ENCODE measurements at regions not wholly inside any gene's neighbourhood (a gene's known extent, or its start where the extent isn't known, plus 50 kb on each side); places are given as distances from the start of the nearest gene placed in this dataset.

DNA sequence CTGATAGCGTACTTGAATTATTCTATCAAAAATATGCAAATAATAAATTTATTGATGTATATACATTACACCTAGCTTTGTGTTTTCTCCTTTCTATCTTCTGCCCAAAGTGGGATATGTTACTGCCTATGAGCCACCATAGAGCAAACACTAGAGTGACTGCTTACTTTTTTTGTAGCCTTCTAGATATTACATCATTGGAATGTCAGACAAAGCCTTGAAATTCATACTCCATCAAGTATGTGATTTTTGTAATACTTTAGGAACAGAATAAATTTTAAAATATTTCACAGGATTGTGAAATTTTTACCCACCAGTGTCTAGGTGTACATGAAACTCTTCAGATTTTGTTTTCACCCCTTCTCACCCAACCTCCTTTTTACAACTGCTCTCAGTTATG is 787.6 kb downstream of the USP25 start:
- DNase-seq, result no peak

DNA sequence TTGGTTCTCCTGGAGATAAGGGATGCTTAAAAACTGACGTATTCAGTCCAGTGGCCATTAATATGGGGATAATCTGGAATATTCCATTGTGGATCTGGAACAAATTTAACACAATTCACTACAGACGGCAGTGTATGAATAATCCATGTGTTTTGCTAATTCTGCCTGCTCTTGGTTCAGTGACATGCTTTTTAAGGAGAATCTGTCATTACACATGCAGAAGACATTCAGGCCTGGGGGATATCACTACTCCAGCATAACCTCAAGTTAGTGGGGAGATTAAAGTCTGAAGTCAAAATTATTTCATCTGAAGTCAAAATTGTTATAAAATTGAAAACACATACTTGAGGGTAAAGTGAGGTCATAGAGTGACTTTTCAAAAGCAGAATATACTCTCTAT is 789.3 kb downstream of the USP25 start:
- DNase-seq, result no peak

DNA sequence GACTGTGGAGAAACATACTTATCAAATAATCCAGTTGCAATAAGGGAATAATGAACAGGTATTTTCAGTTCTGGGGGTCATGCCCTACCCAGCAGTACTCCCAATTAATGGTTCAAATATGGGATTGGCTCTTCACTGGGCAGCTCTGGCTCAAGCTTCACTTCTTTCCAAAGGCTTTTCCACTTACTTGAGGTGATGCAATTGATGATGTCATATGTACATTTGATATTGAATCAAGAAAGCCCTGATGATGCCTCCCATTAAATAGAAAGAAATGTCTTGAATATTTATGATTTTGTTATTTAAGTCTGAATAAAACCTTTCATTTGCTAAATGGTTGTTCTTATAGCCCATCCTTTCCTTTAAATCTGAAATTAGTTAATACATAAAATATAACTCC is 789.9 kb downstream of the USP25 start:
- DNase-seq, result no peak

DNA sequence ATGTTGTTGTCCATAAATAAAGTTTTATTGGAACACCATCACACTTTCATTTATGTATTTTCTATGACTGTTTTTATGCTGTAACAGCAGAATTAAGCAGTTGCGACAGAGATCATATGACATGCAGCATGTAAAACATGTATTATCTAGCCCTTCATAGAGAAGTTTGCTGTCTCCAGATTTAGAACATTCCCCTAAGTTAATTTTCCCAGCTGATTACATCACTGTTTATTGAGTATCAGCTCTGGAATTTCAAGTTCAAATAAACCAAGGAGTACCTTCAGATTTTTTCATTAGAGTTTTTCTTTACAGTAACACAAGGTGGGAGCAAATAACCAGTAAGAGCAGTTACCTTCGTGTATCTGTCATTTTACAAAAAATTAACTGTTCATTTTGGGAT is 792.8 kb downstream of the USP25 start:
- no peak for DNase-seq

DNA sequence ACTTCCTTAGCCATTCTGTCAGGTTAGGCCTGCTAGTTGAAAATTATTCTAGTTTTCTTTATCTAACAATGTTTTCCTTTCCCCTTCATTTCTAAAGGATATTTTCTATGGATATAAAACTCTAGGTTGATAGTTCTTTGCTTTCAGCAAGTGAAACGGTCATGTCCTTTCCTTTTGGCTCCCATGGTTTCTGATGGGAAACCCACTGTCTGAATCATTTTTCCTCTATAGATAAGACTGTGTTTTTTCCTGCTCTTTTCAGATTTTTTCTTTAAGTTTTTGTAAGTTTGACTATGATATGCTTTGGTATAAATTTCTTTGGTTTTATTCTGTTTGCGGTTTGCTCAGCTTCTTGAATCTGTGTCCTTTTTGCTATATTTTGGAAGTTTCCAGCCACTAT is 800.9 kb downstream of the USP25 start:
- no peak for DNase-seq

DNA sequence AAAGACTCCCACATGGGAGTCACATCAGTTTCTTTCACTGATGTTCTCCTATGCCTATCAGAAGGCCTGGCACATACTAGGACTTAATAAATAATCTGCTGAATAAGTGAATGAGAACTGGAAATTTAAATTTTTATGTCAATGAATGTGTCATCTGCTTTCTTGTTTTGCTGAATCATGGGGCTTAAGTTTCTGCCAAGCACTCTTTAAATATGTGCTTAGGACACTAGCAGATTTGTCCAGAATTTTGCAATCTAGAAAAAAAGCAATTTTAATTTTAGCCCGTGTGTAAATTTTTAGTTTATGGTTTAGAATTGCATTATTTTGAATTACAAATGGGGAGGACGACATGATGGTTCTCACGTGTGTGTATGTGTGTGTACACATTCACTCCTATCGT is 803.1 kb downstream of the USP25 start:
- no peak for DNase-seq

DNA sequence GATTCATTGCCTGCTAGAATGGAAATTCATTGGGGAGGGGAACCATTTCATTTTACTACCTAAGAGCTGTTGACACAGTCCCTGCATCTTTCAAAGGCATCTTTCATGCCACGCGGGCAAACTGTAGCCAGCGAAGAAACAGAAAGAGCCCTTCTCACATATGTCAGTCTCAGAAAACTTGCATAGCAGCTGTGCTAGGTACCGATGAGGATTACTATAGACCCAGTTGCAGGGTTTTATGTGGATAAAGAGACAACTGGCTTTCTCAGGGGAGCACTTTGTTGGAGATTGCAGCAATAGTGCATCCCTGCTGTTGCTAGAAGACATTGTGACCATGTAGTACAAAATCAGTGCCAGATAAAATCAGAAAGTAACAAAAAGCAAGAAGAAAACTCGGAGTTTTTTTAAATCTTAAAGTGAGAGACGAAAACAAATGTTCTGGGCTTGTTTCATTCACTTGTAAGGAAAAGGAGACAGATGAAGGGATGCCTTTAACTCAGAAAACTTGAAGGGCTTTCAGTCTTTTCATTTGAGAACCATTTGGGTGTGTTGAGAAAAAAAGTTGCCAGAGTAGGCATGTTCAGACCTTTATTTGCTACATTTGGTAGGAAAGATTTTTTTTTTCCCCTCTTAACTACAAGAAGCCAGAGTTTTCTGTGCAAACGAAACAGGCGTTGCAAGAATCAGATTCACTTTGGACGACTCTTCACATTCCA is 804.1 kb downstream of the USP25 start:
- no peak for DNase-seq

DNA sequence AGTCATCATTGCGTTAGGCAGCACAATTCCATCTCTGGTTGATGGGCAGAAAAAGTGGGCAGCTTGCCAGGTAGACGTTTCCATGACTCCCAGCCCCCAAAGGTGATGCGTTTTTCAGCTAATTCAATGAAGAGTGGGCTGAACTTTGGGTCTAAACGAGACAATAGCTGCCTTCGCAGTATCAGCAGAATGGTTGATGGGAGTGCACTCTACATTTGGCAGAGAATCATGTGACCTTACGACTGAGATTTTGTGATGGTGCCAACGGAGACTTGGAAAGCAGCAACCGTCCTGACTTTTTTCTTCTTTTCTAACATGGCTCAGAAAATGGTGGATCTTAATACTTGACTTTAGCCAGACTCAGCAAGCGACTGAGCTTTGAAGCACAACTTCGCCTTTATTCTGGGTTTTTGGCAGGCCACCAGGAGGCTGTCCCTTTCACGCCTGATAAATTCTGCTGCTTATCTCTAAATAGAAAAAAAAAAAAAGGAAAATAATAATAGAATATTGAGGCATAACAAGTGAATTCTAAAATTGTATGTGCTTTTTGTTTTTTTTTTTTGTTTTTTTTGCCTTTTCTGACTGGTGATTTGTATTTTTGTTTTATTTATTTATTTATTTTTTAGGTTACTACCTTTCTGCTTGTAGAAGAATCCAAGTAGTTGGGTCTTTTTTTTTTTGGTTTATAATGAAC is 804.8 kb downstream of the USP25 start:
- DNase-seq, result no peak

DNA sequence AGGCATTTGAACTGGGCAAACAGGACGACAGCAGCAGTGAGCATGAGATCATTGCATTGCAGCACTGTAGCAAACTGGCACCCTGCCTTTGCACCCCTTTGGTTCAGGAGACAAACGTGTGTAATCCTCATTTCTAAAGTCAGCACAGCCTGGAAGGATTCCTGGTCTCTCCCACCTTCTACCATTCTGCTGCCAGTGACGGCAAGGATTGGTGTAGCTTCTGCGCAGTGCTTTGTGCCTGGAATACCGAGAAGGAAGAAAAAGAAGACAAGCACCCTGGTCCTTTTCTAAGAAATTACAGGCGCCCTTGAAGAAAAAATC is 805.3 kb downstream of the USP25 start:
- no peak for DNase-seq

DNA sequence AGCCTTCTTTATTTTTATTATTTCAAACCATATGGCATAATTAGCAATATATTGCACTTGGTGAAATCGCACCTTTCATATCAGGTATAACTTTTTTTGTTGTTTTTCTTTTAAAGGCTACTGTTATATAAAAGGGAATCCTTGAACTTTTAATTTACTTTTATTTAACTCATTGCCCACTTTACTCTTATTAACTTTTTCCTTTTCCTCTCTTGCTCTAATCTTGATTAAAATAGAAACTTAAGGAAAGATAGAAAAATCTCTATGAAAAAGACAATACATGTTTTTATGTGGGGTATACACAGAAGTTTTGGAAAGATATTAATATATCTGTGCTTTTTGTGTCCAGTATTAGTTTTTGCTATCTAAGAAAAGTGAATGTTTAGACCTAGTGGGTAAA is 805.8 kb downstream of the USP25 start:
- DNase-seq, result no peak

DNA sequence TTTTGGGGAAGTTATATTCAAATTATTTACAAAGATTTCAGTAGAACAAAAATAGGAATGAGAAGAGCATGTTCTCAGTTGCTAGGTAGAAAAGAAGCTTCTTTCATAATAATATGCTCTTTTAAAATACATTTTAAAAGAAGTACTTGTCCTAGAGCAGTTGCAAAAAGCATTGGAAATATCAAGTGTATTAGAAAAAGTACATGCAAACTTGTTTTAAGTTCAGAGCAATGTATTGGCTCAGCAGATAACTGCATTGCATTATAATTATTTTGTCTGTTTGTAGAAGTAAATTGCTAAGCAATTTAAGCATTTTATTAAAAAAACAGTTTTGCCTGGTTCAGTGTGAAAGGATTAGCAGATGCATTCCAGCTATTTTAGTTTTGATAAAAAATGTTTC is 806.4 kb downstream of the USP25 start:
- no peak for DNase-seq

DNA sequence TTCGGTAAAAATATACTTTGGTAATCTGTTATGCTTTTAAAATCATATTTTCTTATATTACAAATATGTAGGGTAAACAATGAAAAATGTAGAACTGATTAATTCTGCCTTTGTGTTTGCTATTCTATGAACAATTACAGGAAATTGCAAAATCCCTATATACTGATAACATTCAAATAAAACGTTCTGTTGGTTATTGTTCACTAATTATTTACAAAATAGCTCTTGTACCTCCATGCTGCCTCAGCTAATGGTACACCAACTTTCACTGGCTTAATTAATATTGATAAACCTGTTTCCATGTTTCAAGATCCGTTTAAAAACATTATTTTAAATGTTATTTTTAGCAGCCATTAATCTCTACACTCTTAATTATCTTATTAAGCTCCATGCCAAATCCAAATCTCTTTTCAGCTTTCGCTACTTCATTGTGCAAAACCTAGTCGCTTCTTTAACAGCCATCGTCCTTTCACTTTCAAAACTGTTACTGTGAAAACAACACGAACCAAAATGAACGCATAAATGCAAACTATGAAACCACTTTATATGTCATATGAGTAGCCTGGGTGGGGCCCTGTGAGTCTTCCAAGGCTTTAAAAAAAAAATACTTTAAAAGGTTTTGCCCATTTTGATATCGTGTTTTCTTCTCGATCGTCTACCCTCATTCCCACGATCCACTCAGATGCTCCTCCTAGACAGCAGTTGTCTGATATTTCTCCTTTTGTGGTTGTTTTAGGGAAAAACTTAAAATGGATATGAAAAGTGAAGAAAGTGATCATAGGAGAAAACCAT is 807.1 kb downstream of the USP25 start:
- no peak for DNase-seq

DNA sequence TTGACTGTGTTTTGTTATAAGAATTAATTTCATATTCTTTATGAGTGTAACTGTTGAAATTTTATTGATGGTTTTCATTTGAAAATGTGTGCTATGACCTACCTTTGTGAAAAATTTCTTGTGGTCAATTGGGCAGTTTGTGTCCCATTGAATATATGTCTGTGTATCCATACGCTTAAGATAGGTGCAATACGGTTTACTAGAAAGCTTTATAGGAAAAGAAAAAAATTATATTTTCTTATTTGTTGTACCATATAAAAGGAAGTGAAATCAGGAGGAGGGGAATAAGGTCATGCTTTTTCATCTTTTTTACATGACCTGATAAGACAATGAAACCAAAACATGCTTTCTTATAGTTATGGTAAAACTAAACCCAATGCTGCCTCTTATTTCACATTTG is 807.7 kb downstream of the USP25 start:
- no peak for DNase-seq

DNA sequence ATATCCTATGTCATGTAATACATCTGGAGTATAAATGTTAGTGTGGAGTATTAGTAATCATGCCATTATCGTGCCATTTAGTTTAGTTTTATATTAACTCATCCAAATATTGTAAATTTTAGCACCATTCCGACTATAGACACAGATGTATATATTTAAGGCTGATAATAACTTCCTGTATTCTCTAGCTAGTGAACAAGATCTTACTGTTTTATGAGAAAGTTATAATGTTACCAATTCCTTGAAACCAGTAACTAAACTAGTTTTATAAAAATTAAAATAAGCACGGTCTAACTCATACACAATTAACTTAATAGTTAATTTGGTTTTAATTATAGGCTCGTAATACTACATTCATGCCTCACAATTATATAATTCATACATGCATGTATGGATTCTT is 808.6 kb downstream of the USP25 start:
- no peak for DNase-seq

DNA sequence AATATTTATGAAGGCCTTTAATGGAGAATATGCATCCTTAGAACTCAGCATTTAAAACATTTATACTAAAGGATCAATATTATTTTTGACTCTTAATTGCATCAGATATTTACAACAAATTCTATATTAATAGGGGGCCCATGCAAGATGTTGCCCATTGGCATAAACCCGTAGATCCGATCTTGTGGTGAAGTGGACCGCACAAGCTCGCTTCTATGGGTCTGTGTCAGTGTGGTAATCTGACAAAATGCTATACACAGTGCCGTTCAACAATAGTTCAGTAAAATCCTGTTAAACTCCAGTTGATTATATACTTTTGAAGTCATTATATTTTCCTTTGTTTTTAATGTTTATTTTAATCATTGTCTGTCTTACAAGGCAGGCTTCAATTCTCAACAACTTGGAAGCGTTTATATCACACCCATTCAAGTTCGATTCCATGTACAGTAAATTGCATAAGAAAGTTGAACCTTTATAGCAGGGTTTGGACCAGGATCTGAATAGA is 809.2 kb downstream of the USP25 start:
- no peak for DNase-seq

DNA sequence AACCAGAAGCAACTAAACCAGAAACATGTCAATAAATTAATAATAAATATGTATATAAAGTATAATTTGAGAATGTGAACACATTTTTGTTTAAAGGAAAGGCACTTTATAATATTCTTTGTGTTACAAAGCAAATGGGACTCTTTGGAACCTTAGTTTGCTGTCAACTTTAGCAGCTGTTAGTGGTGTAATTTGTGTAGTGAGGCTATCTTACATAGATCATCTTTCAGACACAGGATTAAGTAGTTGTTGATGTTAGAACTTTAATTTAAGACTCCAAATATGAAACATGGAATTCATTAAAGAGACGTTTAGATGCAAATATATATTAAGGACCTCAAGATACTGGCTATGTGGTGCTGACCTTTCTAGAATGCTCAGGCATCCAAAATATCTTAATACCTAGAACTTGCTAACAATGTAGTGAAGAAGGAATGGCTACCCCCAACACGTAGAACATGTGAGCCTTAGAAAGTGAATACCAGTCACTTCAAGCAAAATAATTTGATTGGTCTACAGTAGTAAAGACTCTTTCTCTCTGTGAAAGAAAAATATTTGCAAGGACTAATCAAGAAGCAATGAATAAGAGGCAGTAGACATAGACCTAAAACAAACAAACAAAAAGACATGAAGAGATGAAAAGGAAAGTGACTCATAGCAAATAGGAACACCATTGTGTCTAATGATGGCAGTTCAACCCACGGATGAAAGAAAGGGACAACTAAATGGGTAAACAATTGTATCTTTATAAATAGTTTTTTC is 811.4 kb downstream of the USP25 start:
- DNase-seq, result no peak

DNA sequence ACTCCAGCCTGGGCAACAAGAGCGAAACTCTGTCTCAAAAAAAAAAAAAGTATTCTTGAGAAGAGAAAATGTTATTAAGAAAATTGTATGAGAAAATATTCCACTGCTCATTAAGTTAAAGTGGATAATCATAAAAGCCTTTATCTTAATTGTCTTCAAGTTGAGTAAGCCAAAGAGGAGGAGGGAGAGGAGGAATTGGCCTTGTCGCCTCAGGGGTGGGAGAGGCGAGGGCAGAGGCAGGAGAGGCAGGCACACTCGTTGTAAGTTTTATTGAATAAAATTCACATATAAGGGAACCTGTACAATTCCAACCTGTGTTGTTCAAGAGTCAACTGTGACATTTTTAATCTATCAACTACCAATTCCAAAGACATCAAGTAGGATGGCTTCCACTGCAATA is 820.3 kb downstream of the USP25 start:
- no peak for DNase-seq

DNA sequence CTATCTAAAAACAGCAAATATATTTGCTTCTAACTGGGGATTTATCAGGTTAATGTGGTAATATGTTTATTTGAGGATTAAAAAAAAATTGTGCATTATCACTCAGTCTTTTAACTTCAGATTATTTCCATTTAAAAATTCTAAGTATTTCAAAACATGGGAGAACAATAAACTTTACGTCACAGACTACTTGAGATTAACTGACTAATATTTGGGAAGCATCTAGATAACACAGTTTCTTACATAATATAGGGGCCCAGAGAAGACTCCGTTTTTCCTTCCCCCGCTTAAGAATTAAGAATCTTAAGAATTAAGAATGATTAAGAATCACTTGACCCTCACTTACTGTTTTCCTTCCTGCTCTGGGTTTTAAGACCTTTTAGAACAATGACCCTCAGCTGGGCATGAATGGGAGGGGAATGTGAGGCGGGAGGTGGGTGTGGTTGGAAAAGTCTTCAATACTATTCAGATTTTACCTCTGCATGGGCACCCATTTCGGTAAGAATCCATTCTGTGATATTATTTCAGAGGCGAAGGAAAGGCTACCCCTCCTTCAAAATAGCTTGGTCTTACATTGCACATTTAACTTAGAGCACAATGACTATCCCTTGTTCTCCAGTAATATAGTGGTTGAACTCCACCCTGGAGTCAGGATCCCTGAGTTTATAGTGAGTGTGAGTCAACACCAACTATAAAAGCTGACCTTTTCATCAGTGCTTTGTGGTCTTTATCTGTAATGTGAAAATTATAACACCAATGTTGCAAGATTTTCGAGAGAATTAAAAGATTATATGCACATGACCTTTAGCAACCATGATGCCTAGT is 821.3 kb downstream of the USP25 start:
- no peak for DNase-seq

DNA sequence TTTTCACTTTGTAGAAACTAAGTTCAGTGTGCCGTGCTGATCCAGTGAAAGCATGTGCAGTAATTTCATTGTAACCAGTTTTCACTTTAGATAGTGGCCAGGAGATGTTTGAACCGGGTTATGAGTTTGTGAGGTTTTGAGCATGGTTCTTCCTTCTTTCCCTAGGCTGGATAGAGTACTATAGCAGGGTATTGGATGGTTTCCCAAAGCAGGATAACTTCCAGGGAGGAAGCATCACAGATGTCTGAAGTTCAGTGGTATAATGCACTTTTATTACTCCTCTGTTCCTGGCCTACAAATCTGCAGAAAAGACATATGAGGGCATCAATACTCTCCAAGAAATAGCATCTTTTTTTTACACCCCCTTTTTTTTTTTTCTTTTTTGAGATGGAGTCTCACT is 823.1 kb downstream of the USP25 start:
- DNase-seq, result no peak

DNA sequence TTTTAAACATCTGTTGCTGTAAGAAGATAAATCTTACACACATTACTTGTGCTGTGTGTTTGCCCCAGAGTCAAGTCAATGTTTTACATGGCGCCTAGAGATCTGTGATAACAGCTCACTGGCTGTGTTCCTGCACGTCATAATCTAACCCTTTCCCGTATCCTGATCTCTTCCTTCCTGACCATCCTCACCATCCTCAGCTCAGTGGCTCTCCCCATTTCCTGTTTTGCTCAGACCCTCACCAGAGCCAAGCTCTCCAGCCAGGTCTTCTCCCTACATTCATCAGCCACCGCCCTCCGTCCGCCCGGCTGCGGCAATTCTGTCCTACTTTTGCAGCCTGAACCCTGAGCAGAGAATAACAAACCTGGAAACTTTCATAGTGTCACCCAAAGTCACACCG is 824.7 kb downstream of the USP25 start:
- no peak for DNase-seq

DNA sequence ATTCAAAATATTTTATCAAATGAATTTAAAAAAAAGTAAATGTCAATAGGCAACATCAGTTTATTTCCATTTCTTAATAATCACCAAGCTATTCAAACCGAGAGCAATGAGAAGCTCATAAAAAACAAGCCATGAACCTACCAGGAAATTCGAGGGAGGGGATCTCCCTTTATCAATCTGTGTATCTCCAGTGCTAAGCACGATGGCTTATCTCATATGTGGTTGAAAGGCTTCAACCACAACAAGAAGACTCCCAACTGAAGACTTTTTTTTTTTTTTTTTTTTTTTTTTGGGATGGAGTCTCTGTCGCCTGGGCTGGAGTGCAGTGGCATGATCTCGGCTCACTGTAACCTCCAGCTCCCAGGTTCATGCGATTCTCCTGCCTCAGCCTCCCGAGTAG is 833.3 kb downstream of the USP25 start:
- no peak for DNase-seq

DNA sequence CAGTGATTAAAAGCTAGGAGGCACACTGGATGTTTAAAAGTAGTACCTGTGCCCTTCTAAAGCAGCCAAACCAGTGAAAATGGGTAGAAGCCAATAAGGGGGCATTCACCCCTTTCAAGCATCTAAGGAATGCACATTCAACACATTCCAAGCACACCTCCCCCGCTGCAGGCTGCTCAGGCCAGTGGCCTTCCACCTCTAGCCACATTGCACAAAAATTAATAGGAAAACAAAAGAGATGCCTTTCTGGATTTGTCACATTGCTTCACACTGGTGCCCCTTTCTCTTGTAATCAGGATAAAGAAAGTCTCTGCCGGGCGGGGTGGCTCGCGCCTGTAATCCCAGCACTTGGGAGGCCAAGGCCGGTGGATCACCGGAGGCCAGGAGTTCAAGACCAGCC is 834.0 kb downstream of the USP25 start:
- DNase-seq, result no peak
